ENCODE measurements at regions not wholly inside any gene's neighbourhood (a gene's known extent, or its start where the extent isn't known, plus 50 kb on each side); places are given as distances from the start of the nearest gene placed in this dataset.
A peak's percentile ranks its signal among the peaks of the same experiment; 100 is the strongest.

DNA sequence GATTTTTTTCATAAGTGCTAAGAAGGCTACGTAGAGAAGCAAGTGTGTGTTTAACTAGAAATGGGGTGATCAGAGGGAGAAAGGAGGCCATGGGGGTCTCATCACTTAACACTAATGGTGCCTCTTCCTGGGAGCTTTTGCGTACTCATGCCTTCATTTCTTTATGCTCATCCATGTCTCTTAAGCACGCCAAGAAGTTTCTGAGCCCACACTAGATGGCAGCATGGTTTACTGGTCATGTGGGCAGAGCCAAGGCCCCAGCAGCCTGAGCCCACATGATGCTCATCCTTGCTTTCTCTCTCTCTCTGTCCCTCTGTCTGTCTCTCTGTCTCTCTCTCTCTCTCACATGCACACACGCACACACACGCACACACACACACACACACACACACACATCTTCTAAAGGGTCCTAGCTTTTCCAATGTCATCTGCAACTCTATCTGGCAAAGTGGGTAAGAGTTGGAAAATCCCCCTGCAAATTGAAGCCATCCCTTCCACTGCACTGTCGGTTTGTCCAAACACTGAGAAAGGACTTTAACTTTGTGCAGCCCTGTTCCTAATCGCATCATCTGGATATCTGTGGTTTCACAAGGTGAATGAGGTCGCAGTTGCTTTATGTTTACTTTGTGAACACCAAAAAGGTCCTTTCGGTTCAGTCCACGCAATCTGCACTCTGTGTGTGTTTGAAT, 137.1 kb upstream of the CCDC68 start:
- TF ChIP-seq CTCF (IDR thresholded peaks at IDR 0.05) (peak; percentile 22 to 41 (median 36)), POLR2A (IDR thresholded peaks at IDR 0.05) (no peak)

Measured in uterus (tissue), 2 donors.